HCT116 (cell line): ENCODE measurements at regions not wholly inside any gene's neighbourhood (a gene's known extent, or its start where the extent isn't known, plus 50 kb on each side); places are given as distances from the start of the nearest gene placed in this dataset.

Experiments
- ATAC-seq: fragments of 200-7000 bp; cut with Tn5 transposase; 2 replicates; pipeline ENCODE4 v1.9.1; 2020; ENCODE audit warnings: mild to moderate bottlenecking, moderate library complexity
- BruUV-seq: library from RNA; stranded (reverse); fragments of 400-500 nt; replicated peaks from 2 replicates; lab custom pipeline; 2021; lab: Mats Ljungman, UMichigan
- CTCF ChIA-PET: fragments of 300-600 bp; sonication (Branson Sonifier 250); formaldehyde crosslinking; loops from one replicate; lab custom pipeline; 2021; ENCODE audit warnings: antibody characterized with exemption; lab: Charles Lee
- POLR2A ChIA-PET: fragments of 300-600, 350-600 bp; sonication (Branson Sonifier 250); formaldehyde crosslinking; loops from one replicate; lab custom pipeline; 2021; ENCODE audit warnings: antibody characterized with exemption; lab: Charles Lee
- RAD21 ChIA-PET, 2 experiments: fragments of 300-600 bp; sonication (Branson Sonifier 250); formaldehyde crosslinking; loops; one replicate each; lab custom pipeline; 2023; ENCODE audit warnings: low total read pairs in 2 of 2; ENCODE audit not compliant: uncharacterized antibody in 2 of 2, unreplicated experiment in 2 of 2, low non-redundant PET in 1 of 2; lab: Charles Lee
- DNase-seq: peaks from one replicate; pipeline ENCODE4 v3.0.0-alpha.2; 2010; ENCODE audit warnings: low read depth, low spot score
- H2AFZ ChIP-seq: fragments of 200-600 bp; shearing (Covaris generic), sonication (generic); 2 replicates; pipeline ENCODE4 v1.6.1; 2017; ENCODE audit warnings: low read depth, mixed run types, mixed read lengths, antibody characterized with exemption, low read length; ENCODE audit not compliant: poor library complexity, severe bottlenecking
- H3K27ac ChIP-seq: 2 replicates; pipeline ENCODE4 v1.5.1; 2012; ENCODE audit warnings: low read depth, low read length
- H3K27me3 ChIP-seq: fragments of 200-600 bp; sonication (generic); 2 replicates; pipeline ENCODE4 v1.6.1; 2016; ENCODE audit warnings: mixed run types, low read length, mixed read lengths; ENCODE audit not compliant: insufficient read depth
- H3K36me3 ChIP-seq, 2 experiments: fragments of 200-500 bp in 1 of 2; fragments of 200-600 bp in 1 of 2; sonication (Bioruptor generic) in 1 of 2; sonication (generic) in 1 of 2; 2 replicates each; pipeline versions ENCODE4 v1.5.1 to v1.6.1; 2014 to 2016; ENCODE audit warnings: low read length in 2 of 2, inconsistent platforms in 1 of 2, mixed read lengths in 1 of 2, mixed run types in 1 of 2; ENCODE audit not compliant: insufficient read depth in 2 of 2, control insufficient read depth in 1 of 2
- H3K4me1 ChIP-seq, 2 experiments: fragments of 200-600 bp in 1 of 2; sonication (generic) in 1 of 2; 2 replicates each; pipeline versions ENCODE4 v1.5.1 to v1.6.1; 2012 to 2017; ENCODE audit warnings: low read length in 2 of 2, inconsistent platforms in 1 of 2, mild to moderate bottlenecking in 1 of 2, mixed read lengths in 1 of 2, mixed run types in 1 of 2, moderate library complexity in 1 of 2; ENCODE audit not compliant: insufficient read depth in 2 of 2, control insufficient read depth in 1 of 2
- H3K4me2 ChIP-seq: fragments of 200-600 bp; sonication (generic); 2 replicates; pipeline ENCODE4 v1.6.1; 2017; ENCODE audit warnings: mixed run types, low read length, mixed read lengths
- H3K4me3 ChIP-seq, 2 experiments: fragments of 200-600 bp in 1 of 2; sonication (generic) in 1 of 2; replicated peaks in 1 of 2; 2 replicates each; pipeline ENCODE4 v1.5.1; 2011 to 2016; ENCODE audit warnings: low read length in 2 of 2, control low read depth in 1 of 2, low read depth in 1 of 2, mild to moderate bottlenecking in 1 of 2, mixed read lengths in 1 of 2, mixed run types in 1 of 2
- H3K79me2 ChIP-seq: fragments of 200-600 bp; sonication (generic); 2 replicates; pipeline ENCODE4 v1.6.1; 2017; ENCODE audit warnings: mild to moderate bottlenecking, mixed run types, low read length, moderate library complexity, mixed read lengths; ENCODE audit not compliant: insufficient read depth
- H3K9ac ChIP-seq: fragments of 200-600 bp; sonication (generic); 2 replicates; pipeline ENCODE4 v1.6.1; 2016; ENCODE audit warnings: low read length, mixed read lengths
- H3K9me2 ChIP-seq: fragments of 200-600 bp; sonication (generic), shearing (Covaris generic); 2 replicates; pipeline ENCODE4 v1.6.1; 2017; ENCODE audit warnings: mixed run types, mild to moderate bottlenecking, moderate library complexity; ENCODE audit not compliant: insufficient read depth
- H3K9me3 ChIP-seq, 2 experiments: fragments of 200-500 bp in 1 of 2; fragments of 200-600 bp in 1 of 2; sonication (Bioruptor generic) in 1 of 2; sonication (generic) in 1 of 2; 2 replicates each; pipeline ENCODE4 v1.6.1; 2014 to 2017; ENCODE audit warnings: low read length in 2 of 2, mixed read lengths in 2 of 2, inconsistent platforms in 1 of 2, low read depth in 1 of 2, mild to moderate bottlenecking in 1 of 2, mixed run types in 1 of 2, moderate library complexity in 1 of 2; ENCODE audit not compliant: control insufficient read depth in 1 of 2, insufficient read depth in 1 of 2
- H4K20me1 ChIP-seq: fragments of 200-600 bp; sonication (generic), shearing (Covaris generic); 2 replicates; pipeline ENCODE4 v1.6.1; 2017; ENCODE audit warnings: mixed run types, mild to moderate bottlenecking, moderate library complexity; ENCODE audit not compliant: insufficient read depth
- ATF3 ChIP-seq: IDR thresholded peaks from 2 replicates; pipeline ENCODE4 v1.6.1; 2012
- CTCF ChIP-seq, 3 experiments: fragments of 200-600 bp in 1 of 3; sonication (generic) in 1 of 3; IDR thresholded peaks in 2 of 3; conservative IDR thresholded peaks in 1 of 3; 2 replicates each; pipeline ENCODE4 v1.5.1; 2012 to 2017; ENCODE audit warnings: low read depth in 2 of 3, low read length in 2 of 3, antibody characterized with exemption in 1 of 3, borderline replicate concordance in 1 of 3, control low read depth in 1 of 3, mild to moderate bottlenecking in 1 of 3, mixed read lengths in 1 of 3, mixed run types in 1 of 3, moderate library complexity in 1 of 3; ENCODE audit not compliant: insufficient read depth in 1 of 3
- EGR1 ChIP-seq: IDR thresholded peaks from 2 replicates; pipeline ENCODE4 v1.6.1; 2012; ENCODE audit warnings: low read depth
- EZH2phosphoT487 ChIP-seq: fragments of 200-600 bp; IDR thresholded peaks from 2 replicates; pipeline ENCODE4 v1.6.1; 2018; ENCODE audit warnings: antibody characterized with exemption, borderline replicate concordance
- JUND ChIP-seq: IDR thresholded peaks from 2 replicates; pipeline ENCODE4 v1.6.1; 2012
- MAX ChIP-seq: IDR thresholded peaks from 2 replicates; pipeline ENCODE4 v1.6.1; 2012
- RAD21 ChIP-seq: IDR thresholded peaks from 2 replicates; pipeline ENCODE4 v1.6.1; 2012; ENCODE audit warnings: low read depth, mild to moderate bottlenecking
- ZBTB33 ChIP-seq: IDR thresholded peaks from 2 replicates; pipeline ENCODE4 v1.6.1; 2011; ENCODE audit warnings: mild to moderate bottlenecking, low read length, moderate library complexity; ENCODE audit not compliant: insufficient replicate concordance; ENCODE audit errors: extremely low read depth
- ZNF274 ChIP-seq: fragments of 200-500 bp; sonication (Bioruptor generic); IDR thresholded peaks from 2 replicates; pipeline ENCODE4 v1.6.1; 2014; ENCODE audit warnings: mild to moderate bottlenecking, low read depth, low read length, inconsistent platforms
- intact Hi-C: fragments of 100-400 bp; cut with micrococcal nuclease; formaldehyde crosslinking; loops from 2 replicates; pipeline ENCODE4 v1.10.0; 2022

- POLR2A ChIA-PET: no interaction called here
- Histone ChIP-seq H3K36me3 (no peaks in the 10 kb centered on the region), H3K27ac (no peak overlapping the region), H3K9ac (no peak overlapping the region), H3K4me2 (no peak overlapping the region), H3K9me2 (no peaks in the 10 kb centered on the region), H2AFZ (no peak overlapping the region), H3K27me3 (no peaks in the 10 kb centered on the region), H3K4me1 (no peaks in the 10 kb centered on the region), H4K20me1 (no peaks in the 10 kb centered on the region), H3K4me3 (no peak overlapping the region), H3K79me2 (no peaks in the 10 kb centered on the region), H3K9me3 (peaks cover 9 to 29% of the 10 kb centered on the region in 2 experiments; a peak in 2 of 4 replicates)
- CTCF ChIA-PET: no interaction called here
- RAD21 ChIA-PET: interaction anchor here in 1 of 2 experiments (0.6 kb wide), 1 partner anchor 17 kb away, joined by 3 read pairs; no protein-coding TSS in a partner anchor
- TF ChIP-seq CTCF (IDR thresholded peaks at IDR 0.05 in 2 of 3, conservative IDR thresholded peaks at IDR 0.05 in 1 of 3; ENCODE audit: borderline replicate concordance in 1 of 3, insufficient read depth in 1 of 3, low read depth in 2 of 3, low read length in 2 of 3): no peak
- no peak for TF ChIP-seq ZBTB33
- no peak for TF ChIP-seq MAX
- TF ChIP-seq EGR1: no peak
- no peak for TF ChIP-seq ATF3
- no peak for TF ChIP-seq ZNF274
- no peak for TF ChIP-seq JUND
- no peak for TF ChIP-seq EZH2phosphoT487
- no peak for TF ChIP-seq RAD21
- ATAC-seq: no peak
- intact Hi-C loops: no loop called here
- no peak for DNase-seq
- BruUV-seq: no TSS peak
These were observed 476.4 kb downstream of the SOX5 start for GRCh38 chr12:23473071-23473470.
